D721Med (cell line): ENCODE measurements at regions not wholly inside any gene's neighbourhood (a gene's known extent, or its start where the extent isn't known, plus 50 kb on each side); places are given as distances from the start of the nearest gene placed in this dataset.

ENCODE experiments used
- DNase-seq: peaks from one replicate; pipeline ENCODE4 v3.0.0; 2011; ENCODE audit warnings: low spot score; ENCODE audit not compliant: insufficient read length
- FAIRE-seq: peaks from 2 replicates; lab custom pipeline; 2011; peaks lifted over from hg19 to GRCh38; lab: Jason Lieb, UNC
- CTCF ChIP-seq: IDR thresholded peaks from 2 replicates; pipeline ENCODE4 v1.5.1; 2012; ENCODE audit warnings: mild to moderate bottlenecking, control low read depth; ENCODE audit not compliant: insufficient read depth; ENCODE audit errors: missing control alignments

DNA sequence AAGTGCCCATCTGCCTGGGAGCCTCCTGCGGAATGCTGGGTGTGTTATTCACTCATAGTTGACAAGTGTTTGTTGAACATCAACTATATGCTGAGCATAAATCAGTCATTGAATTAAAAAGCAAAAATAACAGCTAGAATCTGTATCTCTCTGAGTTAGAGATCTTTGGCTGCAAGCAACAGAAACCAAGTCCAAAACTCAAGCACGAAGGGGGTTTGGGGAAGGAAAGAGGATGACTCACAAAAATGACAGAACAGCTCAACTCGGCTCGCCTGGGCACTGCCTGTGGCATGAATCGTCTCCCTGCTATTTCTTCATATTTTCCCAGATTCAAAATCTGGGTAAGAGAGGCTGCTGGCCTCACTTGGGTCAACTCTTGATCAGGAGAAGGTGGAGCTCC lies 72.6 kb upstream of the NCOR2 start:
- FAIRE-seq, result no peak
- no peak for TF ChIP-seq CTCF
- DNase-seq, result no peak

DNA sequence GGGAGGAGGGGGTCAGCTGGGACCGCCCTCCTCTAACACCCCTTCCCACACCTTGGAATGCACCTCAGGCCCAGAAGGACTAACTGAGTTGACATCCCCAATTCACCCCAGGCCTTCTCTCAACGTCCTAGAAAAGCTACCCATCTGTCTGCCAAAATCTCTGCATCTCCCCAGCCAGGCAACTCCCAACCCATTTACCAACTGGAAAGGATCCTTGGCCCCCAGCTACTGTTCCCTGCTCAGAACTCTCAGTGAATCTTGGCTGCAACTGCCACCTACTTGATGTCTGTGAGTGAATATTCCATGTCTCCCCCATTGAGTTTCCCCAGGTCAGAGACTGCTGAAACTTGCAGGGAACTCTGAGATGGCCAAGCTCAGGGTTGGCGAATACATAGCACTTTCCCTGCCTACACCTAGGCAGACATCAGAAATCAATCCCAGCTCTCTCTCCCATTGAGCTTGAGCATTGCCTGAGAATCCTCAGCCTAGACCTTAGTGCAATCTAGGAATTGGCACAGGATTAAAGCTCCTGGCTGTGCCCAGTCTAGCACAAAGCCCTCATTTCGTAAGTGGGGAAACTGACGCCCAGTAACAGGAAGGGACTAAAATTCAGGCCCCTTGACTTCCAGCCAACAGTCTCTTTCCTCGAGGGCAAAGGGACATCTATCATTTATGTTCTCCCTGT lies 71.9 kb upstream of the NCOR2 start:
- no peak for TF ChIP-seq CTCF
- no peak for DNase-seq
- no peak for FAIRE-seq

DNA sequence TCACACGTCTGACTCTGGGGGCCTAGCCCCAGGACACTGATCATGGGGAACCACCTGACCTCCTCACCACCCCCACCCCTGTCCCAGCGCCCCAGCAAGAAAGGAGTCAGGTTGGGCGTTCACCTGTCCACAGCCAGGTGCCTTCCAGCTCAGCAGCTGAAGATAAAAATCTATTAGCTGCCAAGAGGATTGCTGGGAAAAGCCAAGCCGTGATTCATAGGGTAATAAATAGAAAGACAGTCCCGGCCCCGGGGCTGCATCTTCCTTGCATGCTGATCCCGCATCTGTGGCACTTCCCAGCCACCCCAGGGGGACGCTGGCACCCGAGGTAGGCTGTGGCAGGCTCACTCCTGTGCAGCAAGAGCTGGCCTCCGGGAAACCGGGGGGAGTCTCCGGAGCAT lies 70.2 kb upstream of the NCOR2 start:
- no peak for FAIRE-seq
- TF ChIP-seq CTCF, result no peak
- DNase-seq, result no peak

DNA sequence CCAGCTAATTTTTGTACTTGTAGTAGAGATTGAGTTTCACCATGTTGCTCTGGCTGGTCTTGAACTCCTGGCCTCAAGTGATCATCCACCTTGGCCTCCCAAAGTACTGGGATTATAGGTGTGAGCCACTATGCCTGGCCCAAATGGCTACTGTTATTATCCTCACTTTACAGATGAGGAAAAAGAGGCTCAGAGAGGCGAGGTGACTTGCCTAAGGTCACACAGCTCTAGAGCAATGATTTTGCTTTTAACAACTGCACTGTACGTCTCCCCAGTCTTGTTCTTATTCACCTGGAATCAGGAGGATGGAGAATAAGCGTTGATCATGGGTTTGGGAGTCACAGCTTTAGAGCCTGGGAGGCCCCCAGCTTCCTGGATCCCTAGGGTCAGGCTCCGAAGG lies 69.8 kb upstream of the NCOR2 start:
- DNase-seq (no peak), FAIRE-seq (no peak)
- TF ChIP-seq CTCF, result no peak

DNA sequence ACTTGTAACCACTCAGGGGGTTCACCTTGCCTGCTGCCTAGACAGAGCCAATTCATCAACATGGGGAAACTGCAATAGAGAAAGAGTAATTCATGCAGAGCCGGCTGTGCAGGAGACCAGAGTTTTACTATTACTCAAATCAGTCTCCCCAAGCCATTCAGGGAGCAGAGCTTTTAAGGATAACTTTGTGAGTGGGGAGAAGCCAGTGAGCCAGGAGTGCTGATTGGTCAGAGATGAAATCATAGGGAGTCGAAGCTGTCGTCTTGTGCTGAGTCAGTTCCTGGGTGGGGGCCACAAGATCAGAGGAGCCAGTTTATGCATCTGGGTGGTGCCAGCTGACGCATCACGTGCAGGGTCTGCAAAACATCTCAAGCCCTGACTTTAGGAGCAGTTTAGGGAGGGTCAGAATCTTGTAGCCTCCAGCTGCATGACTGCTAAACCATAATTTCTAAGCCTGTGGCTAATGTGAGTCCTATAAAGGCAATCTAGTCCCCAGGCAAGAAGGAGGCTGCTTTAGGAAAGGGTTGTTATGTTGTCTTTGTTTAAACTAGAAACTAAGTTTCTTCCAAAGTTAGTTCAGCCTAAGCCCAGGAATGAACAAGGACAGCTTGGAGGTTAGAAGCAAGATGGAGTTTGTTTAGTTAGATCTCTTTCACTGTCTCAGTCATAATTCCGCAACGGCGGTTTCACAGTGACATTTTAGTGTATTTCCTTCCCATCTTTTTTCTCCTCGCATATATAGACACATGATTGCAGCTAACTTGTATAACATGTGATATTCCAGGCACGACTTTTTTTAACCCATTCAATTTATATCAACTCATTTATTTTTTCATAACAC lies 68.9 kb upstream of the NCOR2 start:
- no peak for FAIRE-seq

GRCh38 chr12:124635316-124635715 lies 67.9 kb upstream of the NCOR2 start:
- no peak for FAIRE-seq

More for the DNA sequence above, 68.9 kb upstream of the NCOR2 start:
- DNase-seq, result no peak
- TF ChIP-seq CTCF, result no peak

More at GRCh38 chr12:124635316-124635715, 67.9 kb upstream of the NCOR2 start:
- no peak for DNase-seq
- TF ChIP-seq CTCF, result no peak
